Fibroblast of skin of scalp (primary cell): ENCODE measurements at regions not wholly inside any gene's neighbourhood (a gene's known extent, or its start where the extent isn't known, plus 50 kb on each side); places are given as distances from the start of the nearest gene placed in this dataset.
A peak's percentile ranks its signal among the peaks of the same experiment; 100 is the strongest.

Source experiments
- DNase-seq: peaks from one replicate; pipeline ENCODE4 v3.0.0-alpha.2; 2013

GRCh38 chr3:117308353-117308752 lies 598.8 kb downstream of the TUSC7 start:
- DNase-seq = no peak

- no peak for DNase-seq
Observed at GRCh38 chr3:117308756-117309155, 599.2 kb downstream of the TUSC7 start.

GRCh38 chr3:117310536-117310935 lies 601.0 kb downstream of the TUSC7 start:
- no peak for DNase-seq

- DNase-seq = no peak
Observed at GRCh38 chr3:117314441-117315150, 605.0 kb downstream of the TUSC7 start.

GRCh38 chr3:117322866-117323265 lies 613.3 kb downstream of the TUSC7 start:
- DNase-seq = peak; percentile 43

- no peak for DNase-seq
Observed at GRCh38 chr3:117346901-117347300, 637.3 kb downstream of the TUSC7 start.

GRCh38 chr3:117348884-117349283 lies 639.3 kb downstream of the TUSC7 start:
- DNase-seq = no peak

GRCh38 chr3:117349566-117349965 lies 640.0 kb downstream of the TUSC7 start:
- DNase-seq = no peak

GRCh38 chr3:117350371-117350770 lies 640.8 kb downstream of the TUSC7 start:
- DNase-seq = no peak

GRCh38 chr3:117355566-117355965 lies 646.0 kb downstream of the TUSC7 start:
- DNase-seq = peak; percentile 66

- no peak for DNase-seq
Observed at GRCh38 chr3:117356091-117356705, 646.6 kb downstream of the TUSC7 start.

- no peak for DNase-seq
Observed at GRCh38 chr3:117358717-117359314, 649.2 kb downstream of the TUSC7 start.

- no peak for DNase-seq
Observed at GRCh38 chr3:117366574-117366973, 657.0 kb downstream of the TUSC7 start.

- peak; percentile 14 for DNase-seq
Observed at GRCh38 chr3:117367861-117368260, 658.3 kb downstream of the TUSC7 start.

GRCh38 chr3:117380631-117381030 lies 671.1 kb downstream of the TUSC7 start:
- DNase-seq = no peak

GRCh38 chr3:117393119-117393518 lies 683.5 kb downstream of the TUSC7 start:
- peak; percentile 31 for DNase-seq

GRCh38 chr3:117398141-117398899 lies 688.7 kb downstream of the TUSC7 start:
- DNase-seq = no peak

GRCh38 chr3:117399311-117400078 lies 689.9 kb downstream of the TUSC7 start:
- peak; percentile 77 for DNase-seq

- DNase-seq = no peak
Observed at GRCh38 chr3:117400303-117400702, 690.7 kb downstream of the TUSC7 start.

- no peak for DNase-seq
Observed at GRCh38 chr3:117404141-117404540, 694.6 kb downstream of the TUSC7 start.

GRCh38 chr3:117404730-117405129 lies 695.2 kb downstream of the TUSC7 start:
- DNase-seq = no peak

GRCh38 chr3:117405359-117405758 lies 695.8 kb downstream of the TUSC7 start:
- DNase-seq = no peak
